HepG2 (cell line): ENCODE measurements at regions not wholly inside any gene's neighbourhood (a gene's known extent, or its start where the extent isn't known, plus 50 kb on each side); places are given as distances from the start of the nearest gene placed in this dataset.

Source experiments
- AHDC1 ChIP-seq: sonication (generic); formaldehyde crosslinking; IDR thresholded peaks from 2 replicates; pipeline ENCODE4 v1.5.1; 2020; ENCODE audit warnings: mild to moderate bottlenecking, missing genetic modification reagents, borderline replicate concordance
- ARNT2 ChIP-seq: sonication (generic); formaldehyde crosslinking; IDR thresholded peaks from 2 replicates; pipeline ENCODE4 v1.8.0; 2022; ENCODE audit warnings: mild to moderate bottlenecking, low read depth, missing genetic modification reagents, moderate library complexity
- FOXJ3 ChIP-seq: sonication (generic); formaldehyde crosslinking; IDR thresholded peaks from 2 replicates; pipeline ENCODE4 v1.4.0; 2020; ENCODE audit warnings: missing genetic modification reagents, mild to moderate bottlenecking, borderline replicate concordance
- MZF1 ChIP-seq: sonication (generic); formaldehyde crosslinking; IDR thresholded peaks from 2 replicates; pipeline ENCODE4 v1.8.1; 2023; ENCODE audit warnings: mild to moderate bottlenecking, missing genetic modification reagents, borderline replicate concordance
- PHB2 ChIP-seq: fragments of 450-650 bp; IDR thresholded peaks from 2 replicates; pipeline ENCODE4 v1.6.1; 2018; ENCODE audit not compliant: partially characterized antibody
- POLR2A ChIP-seq, 2 experiments: IDR thresholded peaks; 2 replicates each; pipeline ENCODE4 v1.6.1; 2011; ENCODE audit warnings: low read depth in 2 of 2, low read length in 2 of 2, mild to moderate bottlenecking in 1 of 2, moderate library complexity in 1 of 2; ENCODE audit not compliant: insufficient read depth in 1 of 2
- PRDM4 ChIP-seq: sonication (generic); formaldehyde crosslinking; IDR thresholded peaks from 2 replicates; pipeline ENCODE4 v1.9.0; 2021; ENCODE audit warnings: missing genetic modification reagents, borderline replicate concordance
- SP5 ChIP-seq: IDR thresholded peaks from 2 replicates; pipeline ENCODE4 v1.6.1; 2016; ENCODE audit warnings: low read depth, borderline replicate concordance
- STAT5B ChIP-seq: sonication (generic); formaldehyde crosslinking; IDR thresholded peaks from 2 replicates; pipeline ENCODE4 v1.4.0; 2020; ENCODE audit warnings: missing genetic modification reagents
- TEF ChIP-seq: sonication (generic); formaldehyde crosslinking; IDR thresholded peaks from 2 replicates; pipeline ENCODE4 v1.5.0; 2020; ENCODE audit warnings: missing genetic modification reagents
- THAP11 ChIP-seq: IDR thresholded peaks from 2 replicates; pipeline ENCODE4 v1.6.1; 2016; ENCODE audit warnings: missing biosample characterization, missing genetic modification reagents
- XRCC5 ChIP-seq: fragments of 200-400 bp; formaldehyde crosslinking; optimal IDR thresholded peaks from 2 replicates; pipeline ENCODE3; 2017; ENCODE audit warnings: mild to moderate bottlenecking, low read length
- ZBTB26 ChIP-seq: IDR thresholded peaks from 2 replicates; pipeline ENCODE4 v1.6.1; 2016; ENCODE audit warnings: missing compliant biosample characterization, missing genetic modification reagents, borderline replicate concordance
- ZNF17 ChIP-seq: sonication (generic); formaldehyde crosslinking; IDR thresholded peaks from 2 replicates; pipeline ENCODE4 v1.5.0; 2020; ENCODE audit warnings: mild to moderate bottlenecking, missing genetic modification reagents
- ZNF33B ChIP-seq: sonication (generic); formaldehyde crosslinking; IDR thresholded peaks from 2 replicates; pipeline ENCODE4 v1.5.1; 2020; ENCODE audit warnings: mild to moderate bottlenecking, missing genetic modification reagents
- ZNF446 ChIP-seq: sonication (generic); formaldehyde crosslinking; IDR thresholded peaks from 2 replicates; pipeline ENCODE4 v1.5.0; 2020; ENCODE audit warnings: mild to moderate bottlenecking, missing genetic modification reagents
- ZNF564 ChIP-seq: sonication (generic); formaldehyde crosslinking; IDR thresholded peaks from 2 replicates; pipeline ENCODE4 v1.8.1; 2023; ENCODE audit warnings: mild to moderate bottlenecking, missing genetic modification reagents
- ZNF639 ChIP-seq: conservative IDR thresholded peaks from 2 replicates; pipeline ENCODE4 v1.6.1; 2018; ENCODE audit warnings: missing genetic modification reagents
- ZNF747 ChIP-seq: sonication (generic); formaldehyde crosslinking; IDR thresholded peaks from 2 replicates; pipeline ENCODE4 v1.8.1; 2023; ENCODE audit warnings: missing genetic modification reagents, mild to moderate bottlenecking, borderline replicate concordance

GRCh38 chr13:33642374-33643065 lies 175.4 kb upstream of the RFC3 start (continued):
- TF ChIP-seq AHDC1 (CRISPR knock-in tag): peak; percentile 93
- TF ChIP-seq ZNF639 (CRISPR knock-in tag): 0 out of 2 replicates have a peak, but pooled peaks have one; percentile 46
- TF ChIP-seq ZNF564 (CRISPR knock-in tag): 0 out of 2 replicates have a peak, but pooled peaks have one; percentile 55
- TF ChIP-seq FOXJ3: peak; percentile 97
- TF ChIP-seq PHB2: no peak
- TF ChIP-seq ZNF747: peak; percentile 78
- TF ChIP-seq MZF1 (CRISPR knock-in tag): no peak
- TF ChIP-seq STAT5B (CRISPR knock-in tag): no peak
- TF ChIP-seq XRCC5: no peak
- TF ChIP-seq SP5 (CRISPR knock-in tag): no peak; the same call in 1 of the 2 replicates
- no peak for TF ChIP-seq ZNF17
- peak; percentile 68; the same call in 1 of the 2 replicates for TF ChIP-seq ZBTB26 (CRISPR knock-in tag)
- TF ChIP-seq ARNT2 (CRISPR knock-in tag): peak; percentile 36; the same call in 1 of the 2 replicates
- TF ChIP-seq THAP11 (CRISPR knock-in tag): peak; percentile 60; the same call in 1 of the 2 replicates
- TF ChIP-seq TEF (CRISPR knock-in tag): no peak
- TF ChIP-seq ZNF446: no peak
- TF ChIP-seq ZNF33B (CRISPR knock-in tag): no peak; the same call in 1 of the 2 replicates
- peak in 1 of 2 experiments; percentile 57; a peak in 2 of 4 replicates for TF ChIP-seq POLR2A (IDR thresholded peaks at IDR 0.05; ENCODE audit: insufficient read depth in 1 of 2, low read depth in 2 of 2, low read length in 2 of 2)
- TF ChIP-seq PRDM4 (CRISPR knock-in tag): no peak
